ENCODE measurements at regions not wholly inside any gene's neighbourhood (a gene's known extent, or its start where the extent isn't known, plus 50 kb on each side); places are given as distances from the start of the nearest gene placed in this dataset.
"Not testable (repeated sequence)": the region's sequence is repeated elsewhere in the genome, so short reads cannot be mapped to it uniquely, and the experiment has no call there.

- no peak for TF ChIP-seq CTCF (IDR thresholded peaks at IDR 0.05; ENCODE audit: low read depth, low read length)
- no peak for DNase-seq (ENCODE audit: extremely low read depth, low read depth)
These were observed 305.5 kb upstream of the SGK1 start for GRCh38 chr6:134623401-134623800.

GRCh38 chr6:134622382-134623173, 304.7 kb upstream of the SGK1 start:
- DNase-seq (ENCODE audit: extremely low read depth, low read depth): no peak
- no peak for TF ChIP-seq CTCF (IDR thresholded peaks at IDR 0.05; ENCODE audit: low read depth, low read length)

GRCh38 chr6:134621858-134622257, 303.9 kb upstream of the SGK1 start:
- TF ChIP-seq CTCF (IDR thresholded peaks at IDR 0.05; ENCODE audit: low read depth, low read length): no peak
- DNase-seq (ENCODE audit: extremely low read depth, low read depth): no peak

GRCh38 chr6:134619789-134620188, 301.9 kb upstream of the SGK1 start:
- DNase-seq (ENCODE audit: extremely low read depth, low read depth): no peak

GRCh38 chr6:134619077-134619476, 301.2 kb upstream of the SGK1 start:
- TF ChIP-seq CTCF (IDR thresholded peaks at IDR 0.05; ENCODE audit: low read depth, low read length): no peak
- DNase-seq (ENCODE audit: extremely low read depth, low read depth): no peak

More at GRCh38 chr6:134619789-134620188, 301.9 kb upstream of the SGK1 start:
- TF ChIP-seq CTCF (IDR thresholded peaks at IDR 0.05; ENCODE audit: low read depth, low read length): no peak

GRCh38 chr6:134614606-134615485, 296.9 kb upstream of the SGK1 start:
- DNase-seq (ENCODE audit: extremely low read depth, low read depth): peak; percentile 40
- peak; percentile 8 for TF ChIP-seq CTCF (IDR thresholded peaks at IDR 0.05; ENCODE audit: low read depth, low read length)

GRCh38 chr6:134612128-134612527, 294.2 kb upstream of the SGK1 start:
- not testable (repeated sequence) for DNase-seq (ENCODE audit: extremely low read depth, low read depth)

Measured in AG09319 (cell line).